ENCODE measurements at regions not wholly inside any gene's neighbourhood (a gene's known extent, or its start where the extent isn't known, plus 50 kb on each side); places are given as distances from the start of the nearest gene placed in this dataset.

DNA sequence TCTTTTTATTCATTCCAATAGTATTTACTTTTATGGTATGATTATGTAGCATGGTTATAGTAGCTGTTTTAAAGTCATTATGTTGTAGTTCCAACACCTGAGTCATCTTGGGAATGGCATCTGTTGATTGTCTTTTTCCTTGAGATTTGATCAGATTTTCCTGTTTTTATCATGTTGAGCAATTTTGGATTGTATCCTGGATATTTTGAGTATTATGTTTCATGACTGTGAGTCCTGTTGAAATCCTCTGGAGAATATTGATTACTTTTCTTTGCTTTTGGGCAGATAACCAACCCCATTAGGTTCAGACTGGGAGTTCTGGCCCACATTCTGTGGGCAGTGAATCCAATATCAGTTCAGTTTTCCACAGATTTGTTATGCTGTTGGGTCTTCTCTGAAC lies 163.2 kb upstream of the SPRED2 start:
- no peak for DNase-seq
- TF ChIP-seq, protein P1, sequence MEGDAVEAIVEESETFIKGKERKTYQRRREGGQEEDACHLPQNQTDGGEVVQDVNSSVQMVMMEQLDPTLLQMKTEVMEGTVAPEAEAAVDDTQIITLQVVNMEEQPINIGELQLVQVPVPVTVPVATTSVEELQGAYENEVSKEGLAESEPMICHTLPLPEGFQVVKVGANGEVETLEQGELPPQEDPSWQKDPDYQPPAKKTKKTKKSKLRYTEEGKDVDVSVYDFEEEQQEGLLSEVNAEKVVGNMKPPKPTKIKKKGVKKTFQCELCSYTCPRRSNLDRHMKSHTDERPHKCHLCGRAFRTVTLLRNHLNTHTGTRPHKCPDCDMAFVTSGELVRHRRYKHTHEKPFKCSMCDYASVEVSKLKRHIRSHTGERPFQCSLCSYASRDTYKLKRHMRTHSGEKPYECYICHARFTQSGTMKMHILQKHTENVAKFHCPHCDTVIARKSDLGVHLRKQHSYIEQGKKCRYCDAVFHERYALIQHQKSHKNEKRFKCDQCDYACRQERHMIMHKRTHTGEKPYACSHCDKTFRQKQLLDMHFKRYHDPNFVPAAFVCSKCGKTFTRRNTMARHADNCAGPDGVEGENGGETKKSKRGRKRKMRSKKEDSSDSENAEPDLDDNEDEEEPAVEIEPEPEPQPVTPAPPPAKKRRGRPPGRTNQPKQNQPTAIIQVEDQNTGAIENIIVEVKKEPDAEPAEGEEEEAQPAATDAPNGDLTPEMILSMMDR (IDR thresholded peaks at IDR 0.05) = no peak
- no peak for TF ChIP-seq POLR2A (IDR thresholded peaks at IDR 0.05)
- Histone ChIP-seq H3K27ac (no peak overlapping the region), H3K4me1 (no peaks in the 10 kb centered on the region), H3K27me3 (no peaks in the 10 kb centered on the region), H3K4me3 (no peak overlapping the region), H3K9me3 (no peaks in the 10 kb centered on the region), H3K36me3 (no peaks in the 10 kb centered on the region)

DNA sequence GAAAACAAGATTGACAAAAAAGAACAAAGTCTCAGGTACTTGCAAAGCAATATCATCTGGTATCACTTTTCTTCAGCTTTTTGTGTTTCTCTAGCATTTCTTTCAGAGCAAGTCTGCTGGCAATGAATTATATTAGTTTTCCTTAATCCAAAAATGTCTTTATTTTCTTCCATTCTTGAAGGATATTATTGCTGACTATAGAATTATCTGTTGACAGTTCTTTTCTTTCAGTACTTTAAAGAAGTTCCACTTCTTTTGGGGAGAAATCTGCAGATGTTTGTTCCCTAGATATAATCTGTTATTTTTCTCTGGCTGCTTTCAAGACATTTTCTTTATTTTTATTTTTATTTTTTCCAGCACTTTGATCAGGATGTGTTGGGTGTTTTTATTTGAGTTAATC lies 161.8 kb upstream of the SPRED2 start:
- H3K36me3 ChIP-seq = no peaks in the 10 kb centered on the region
- TF ChIP-seq, protein P1 (IDR thresholded peaks at IDR 0.05) = no peak
- no peak for TF ChIP-seq POLR2A (IDR thresholded peaks at IDR 0.05)
- H3K4me1 ChIP-seq = no peaks in the 10 kb centered on the region
- H3K9me3 ChIP-seq = no peaks in the 10 kb centered on the region
- no peak for DNase-seq
- H3K4me3 ChIP-seq = no peak overlapping the region
- no peak overlapping the region for H3K27ac ChIP-seq
- no peaks in the 10 kb centered on the region for H3K27me3 ChIP-seq

DNA sequence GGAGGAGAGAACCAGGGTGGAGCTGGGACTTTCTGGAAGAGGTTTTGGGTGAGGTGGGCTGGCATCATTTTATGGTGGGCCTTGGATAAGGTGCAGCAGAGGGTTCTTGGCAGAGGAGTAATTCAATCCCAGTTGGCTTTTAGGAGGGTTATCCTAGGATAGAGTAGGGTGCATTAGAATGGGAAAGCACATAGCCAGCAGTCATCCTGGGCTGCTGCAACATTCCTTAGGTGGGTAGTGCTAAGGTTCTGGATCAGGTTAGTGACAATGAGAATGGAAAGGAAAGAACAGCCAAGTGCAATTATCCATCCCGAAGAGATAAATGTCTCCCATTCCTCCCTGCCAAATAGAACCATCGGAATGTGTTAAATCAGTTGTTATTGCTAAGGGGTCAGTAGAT lies 157.3 kb upstream of the SPRED2 start:
- no peak for TF ChIP-seq POLR2A (IDR thresholded peaks at IDR 0.05)
- TF ChIP-seq, protein P1 (IDR thresholded peaks at IDR 0.05) = no peak
- H3K27me3 ChIP-seq = no peaks in the 10 kb centered on the region
- no peaks in the 10 kb centered on the region for H3K4me1 ChIP-seq
- H3K36me3 ChIP-seq = no peaks in the 10 kb centered on the region
- DNase-seq = no peak
- no peaks in the 10 kb centered on the region for H3K9me3 ChIP-seq
- no peak overlapping the region for H3K27ac ChIP-seq
- H3K4me3 ChIP-seq = no peak overlapping the region

DNA sequence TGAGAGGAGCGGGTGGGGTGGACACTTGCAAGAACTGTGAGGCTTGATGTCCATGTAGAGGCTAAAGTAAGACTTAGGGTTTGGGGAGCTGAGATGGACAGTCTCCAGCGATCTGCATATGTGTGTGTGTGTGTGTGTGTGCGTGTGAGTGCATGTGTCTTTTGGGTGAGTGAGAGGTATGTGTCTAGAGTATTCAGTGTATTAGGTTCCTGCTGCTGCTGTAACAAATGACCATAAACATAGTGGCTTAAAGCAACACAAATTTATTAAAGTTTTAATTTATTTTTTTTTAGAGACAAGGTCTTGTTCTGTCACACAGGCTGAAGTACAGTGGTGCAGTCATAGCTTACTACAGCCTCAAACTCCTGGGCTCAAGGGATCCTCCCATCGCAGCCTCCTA lies 155.4 kb upstream of the SPRED2 start:
- H3K9me3 ChIP-seq = no peaks in the 10 kb centered on the region
- no peak for TF ChIP-seq POLR2A (IDR thresholded peaks at IDR 0.05)
- TF ChIP-seq, protein P1 (IDR thresholded peaks at IDR 0.05) = no peak
- no peak overlapping the region for H3K27ac ChIP-seq
- no peaks in the 10 kb centered on the region for H3K4me1 ChIP-seq
- no peak overlapping the region for H3K4me3 ChIP-seq
- no peaks in the 10 kb centered on the region for H3K27me3 ChIP-seq
- H3K36me3 ChIP-seq = no peaks in the 10 kb centered on the region
- DNase-seq = no peak

DNA sequence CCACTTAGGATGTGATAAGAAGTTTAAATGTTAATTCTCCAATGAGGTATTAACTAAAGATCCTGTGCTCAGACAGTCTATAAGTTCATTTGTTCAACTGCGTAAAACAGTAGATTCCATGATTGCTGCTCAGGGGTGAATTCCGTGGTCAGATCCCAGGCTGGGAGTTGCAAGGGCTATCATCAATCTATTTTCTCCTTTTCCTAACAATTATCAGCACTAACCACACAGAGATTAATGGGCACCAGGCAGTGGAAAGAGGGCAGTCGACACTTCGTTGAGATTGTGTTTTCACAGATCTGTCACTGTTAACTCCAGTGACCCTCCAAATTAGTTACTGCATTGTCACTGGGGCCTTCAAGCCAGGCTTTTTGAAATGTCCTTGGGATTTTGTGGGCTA lies 154.1 kb upstream of the SPRED2 start:
- Histone ChIP-seq H3K4me1 (no peaks in the 10 kb centered on the region), H3K27ac (no peak overlapping the region), H3K9me3 (no peaks in the 10 kb centered on the region), H3K4me3 (no peak overlapping the region), H3K36me3 (no peaks in the 10 kb centered on the region), H3K27me3 (no peaks in the 10 kb centered on the region)
- TF ChIP-seq POLR2A (IDR thresholded peaks at IDR 0.05) = no peak
- TF ChIP-seq, protein P1 (IDR thresholded peaks at IDR 0.05) = no peak
- DNase-seq = no peak

DNA sequence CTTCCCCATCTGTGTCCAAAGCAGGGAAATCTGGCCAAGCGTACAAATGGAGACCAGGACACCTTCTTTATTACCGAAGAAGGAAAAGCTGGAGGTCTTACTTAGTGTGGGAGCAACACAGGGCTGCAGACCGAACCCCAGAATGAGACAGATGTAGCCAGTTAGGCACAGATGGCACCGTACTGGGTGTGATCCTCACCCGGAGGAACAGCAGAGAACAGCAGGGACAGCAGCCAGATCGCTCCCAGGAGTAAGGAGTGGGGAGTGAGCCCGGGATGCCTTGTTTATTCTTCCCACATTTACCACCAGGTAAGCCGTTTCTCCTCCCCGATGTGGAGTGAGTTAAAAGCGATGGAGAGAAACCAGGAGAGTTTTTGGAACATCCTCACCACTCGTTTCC lies 150.7 kb upstream of the SPRED2 start:
- no peaks in the 10 kb centered on the region for H3K27me3 ChIP-seq
- H3K9me3 ChIP-seq = no peaks in the 10 kb centered on the region
- H3K27ac ChIP-seq = no peak overlapping the region
- H3K36me3 ChIP-seq = no peaks in the 10 kb centered on the region
- DNase-seq = no peak
- H3K4me3 ChIP-seq = no peak overlapping the region
- no peaks in the 10 kb centered on the region for H3K4me1 ChIP-seq
- no peak for TF ChIP-seq POLR2A (IDR thresholded peaks at IDR 0.05)
- TF ChIP-seq, protein P1 (IDR thresholded peaks at IDR 0.05) = no peak

All from Peyer's patch (tissue), 4 donors.